ENCODE measurements at regions not wholly inside any gene's neighbourhood (a gene's known extent, or its start where the extent isn't known, plus 50 kb on each side); places are given as distances from the start of the nearest gene placed in this dataset.

GRCh38 chr3:29128001-29128400 is 152.9 kb upstream of the RBMS3 start:
- DNase-seq (ENCODE audit: extremely low spot score), result no peak
- intact Hi-C loops (cut with DNase I), result no loop called here

GRCh38 chr3:29137601-29138000 is 143.3 kb upstream of the RBMS3 start:
- TF ChIP-seq POLR2AphosphoS5 (IDR thresholded peaks at IDR 0.05) (no peak), POLR2A (IDR thresholded peaks at IDR 0.05; ENCODE audit: low read depth) (no peak), EP300 (IDR thresholded peaks at IDR 0.05) (no peak), CTCF (IDR thresholded peaks at IDR 0.05) (no peak)
- Histone ChIP-seq H3K27ac (replicated peaks in 1 of 4) (no peak overlapping the region), H3K9me3 (no peaks in the 10 kb centered on the region), H3K27me3 (no peaks in the 10 kb centered on the region), H3K36me3 (no peaks in the 10 kb centered on the region), H3K4me1 (peaks cover 5 to 24% (median 19%) of the 10 kb centered on the region in 4 donors), H3K4me3 (no peak overlapping the region)
- WGBS, result 88% methylated on average over 1 of the region's 1 CpG
- DNase-seq (ENCODE audit: extremely low spot score), result no peak
- intact Hi-C loops (cut with DNase I), result no loop called here

More at GRCh38 chr3:29128001-29128400, 152.9 kb upstream of the RBMS3 start:
- Histone ChIP-seq H3K36me3 (no peaks in the 10 kb centered on the region), H3K9me3 (no peaks in the 10 kb centered on the region), H3K4me3 (no peak overlapping the region), H3K27ac (replicated peaks in 1 of 4) (no peak overlapping the region), H3K4me1 (no peaks in the 10 kb centered on the region), H3K27me3 (no peaks in the 10 kb centered on the region)
- TF ChIP-seq POLR2A (IDR thresholded peaks at IDR 0.05; ENCODE audit: low read depth) (no peak), POLR2AphosphoS5 (IDR thresholded peaks at IDR 0.05) (no peak), CTCF (IDR thresholded peaks at IDR 0.05) (no peak), EP300 (IDR thresholded peaks at IDR 0.05) (no peak)
- 67% methylated on average over 2 of the region's 2 CpGs for WGBS

GRCh38 chr3:29138171-29138570 is 142.7 kb upstream of the RBMS3 start:
- no peaks in the 10 kb centered on the region for H3K27me3 ChIP-seq
- H3K4me3 ChIP-seq, result no peak overlapping the region
- H3K9me3 ChIP-seq, result no peaks in the 10 kb centered on the region
- intact Hi-C loops (cut with DNase I), result no loop called here
- no peak overlapping the region for H3K27ac ChIP-seq (replicated peaks in 1 of 4)
- peaks cover 5 to 24% (median 19%) of the 10 kb centered on the region in 4 donors for H3K4me1 ChIP-seq
- 96% methylated on average over 1 of the region's 1 CpG for WGBS
- DNase-seq (ENCODE audit: extremely low spot score), result no peak
- no peak for TF ChIP-seq CTCF (IDR thresholded peaks at IDR 0.05)
- no peak for TF ChIP-seq EP300 (IDR thresholded peaks at IDR 0.05)
- no peak for TF ChIP-seq POLR2AphosphoS5 (IDR thresholded peaks at IDR 0.05)
- TF ChIP-seq POLR2A (IDR thresholded peaks at IDR 0.05; ENCODE audit: low read depth), result no peak
- H3K36me3 ChIP-seq, result no peaks in the 10 kb centered on the region

GRCh38 chr3:29140666-29141065 is 140.2 kb upstream of the RBMS3 start:
- Histone ChIP-seq H3K27me3 (no peaks in the 10 kb centered on the region), H3K36me3 (no peaks in the 10 kb centered on the region), H3K4me3 (no peak overlapping the region), H3K9me3 (no peaks in the 10 kb centered on the region), H3K4me1 (peaks cover 5 to 32% (median 28%) of the 10 kb centered on the region in 4 donors), H3K27ac (replicated peaks in 1 of 4) (peak overlapping the region in 3 of 4 donors; percentile 13 to 17 (median 15))
- intact Hi-C loops (cut with DNase I), result loop anchor here (10.0 kb wide), 1 partner anchor 134 kb away; no protein-coding TSS in a partner anchor
- DNase-seq (ENCODE audit: extremely low spot score), result no peak
- TF ChIP-seq CTCF (IDR thresholded peaks at IDR 0.05), result no peak
- TF ChIP-seq EP300 (IDR thresholded peaks at IDR 0.05), result no peak
- no peak for TF ChIP-seq POLR2A (IDR thresholded peaks at IDR 0.05; ENCODE audit: low read depth)
- TF ChIP-seq POLR2AphosphoS5 (IDR thresholded peaks at IDR 0.05), result no peak
- WGBS, result 42% methylated on average over 1 of the region's 1 CpG

Data from esophagus muscularis mucosa (tissue), 4 donors.